NCI-H226 (cell line): ENCODE measurements at regions not wholly inside any gene's neighbourhood (a gene's known extent, or its start where the extent isn't known, plus 50 kb on each side); places are given as distances from the start of the nearest gene placed in this dataset.
"Not testable (repeated sequence)": the region's sequence is repeated elsewhere in the genome, so short reads cannot be mapped to it uniquely, and the experiment has no call there.

Experiments used
- DNase-seq: peaks from one replicate; pipeline ENCODE4 v3.0.0-alpha.2; 2015

DNA sequence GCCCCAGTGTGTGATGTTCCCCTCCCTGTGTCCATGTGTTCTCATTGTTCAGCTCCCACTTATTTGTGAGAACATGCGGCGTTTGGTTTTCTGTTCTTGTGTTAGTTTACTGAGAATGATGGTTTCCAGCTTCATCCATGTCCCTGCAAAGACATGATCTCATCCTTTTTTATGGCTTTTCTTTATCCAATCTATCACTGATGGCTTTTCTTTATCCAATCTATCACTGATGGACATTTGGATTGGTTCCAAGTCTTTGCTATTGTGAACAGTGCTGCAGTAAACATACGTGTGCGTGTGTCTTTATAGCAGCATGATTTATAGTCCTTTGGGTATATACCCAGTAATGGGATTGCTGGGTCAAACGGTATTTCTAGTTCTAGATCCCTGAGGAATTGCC, 455.8 kb downstream of the MAT2B start:
- not testable (repeated sequence) for DNase-seq

- peak; percentile 68 for DNase-seq
These were observed 458.5 kb downstream of the MAT2B start for GRCh38 chr5:163963881-163964280.

- DNase-seq, result no peak
These were observed 459.3 kb downstream of the MAT2B start for GRCh38 chr5:163964671-163965070.

- no peak for DNase-seq
These were observed 461.8 kb downstream of the MAT2B start for GRCh38 chr5:163967268-163967667.

GRCh38 chr5:163968651-163969050, 463.2 kb downstream of the MAT2B start:
- DNase-seq, result no peak

DNA sequence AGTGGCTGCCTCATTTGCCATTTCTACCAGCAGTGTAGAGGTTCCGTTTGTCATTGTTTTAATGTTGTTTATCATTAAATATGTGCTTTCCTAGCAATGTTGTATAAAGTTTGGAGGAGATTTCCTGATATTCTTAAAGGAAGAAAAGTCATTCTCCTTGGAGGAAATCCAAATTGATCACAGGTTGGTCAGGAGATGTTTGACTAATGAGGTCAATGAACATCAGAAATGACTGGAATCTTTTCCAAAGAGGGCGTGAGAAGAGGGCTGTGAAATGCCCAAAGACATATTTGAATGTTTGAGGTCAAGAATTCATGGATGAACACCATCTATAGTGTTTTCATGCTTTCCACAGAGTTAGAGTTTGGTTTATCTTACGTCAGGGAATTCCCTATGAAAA, 471.3 kb downstream of the MAT2B start:
- no peak for DNase-seq

- no peak for DNase-seq
These were observed 473.5 kb downstream of the MAT2B start for GRCh38 chr5:163978897-163979296.

DNA sequence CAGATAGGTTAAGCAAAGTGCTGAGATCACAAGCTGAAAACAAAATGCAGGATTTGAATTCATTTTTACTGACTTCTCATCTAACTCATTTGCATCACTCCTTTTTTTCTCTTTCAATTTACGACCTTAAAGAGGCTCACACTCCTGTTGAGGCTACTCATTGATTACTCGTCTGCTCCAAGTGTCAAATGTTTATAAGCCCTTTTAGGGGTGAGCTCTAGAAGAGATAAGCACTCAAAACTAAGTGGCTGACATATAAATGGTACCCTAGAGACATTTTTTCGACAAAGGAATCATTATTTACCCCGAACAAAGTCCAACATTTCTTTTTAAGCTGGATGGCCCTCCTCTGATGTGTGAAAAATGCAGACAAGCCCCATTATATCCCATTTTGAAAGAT, 483.1 kb downstream of the MAT2B start:
- no peak for DNase-seq

DNA sequence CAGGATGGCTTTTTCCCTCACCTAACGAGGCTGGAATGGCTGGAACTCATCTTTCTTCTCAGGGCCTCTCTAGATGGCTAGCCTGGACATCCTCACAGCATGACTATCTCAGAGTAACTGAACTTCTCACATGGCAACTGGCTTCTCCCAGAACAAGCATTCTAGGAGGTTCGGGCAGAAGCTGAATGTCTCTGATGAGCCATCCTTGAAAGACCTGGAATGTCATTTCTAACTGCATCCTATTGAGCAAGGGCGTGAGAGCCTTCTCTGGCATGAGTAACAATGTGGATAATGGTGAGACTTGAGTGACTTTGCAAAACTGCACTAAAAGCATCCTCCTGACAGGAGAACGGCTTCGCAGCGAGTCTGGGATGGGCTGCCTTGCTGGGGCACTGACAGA, 487.7 kb downstream of the MAT2B start:
- no peak for DNase-seq

GRCh38 chr5:163995206-163995605, 489.8 kb downstream of the MAT2B start:
- no peak for DNase-seq

GRCh38 chr5:163997965-163998364, 492.5 kb downstream of the MAT2B start:
- DNase-seq, result no peak

DNA sequence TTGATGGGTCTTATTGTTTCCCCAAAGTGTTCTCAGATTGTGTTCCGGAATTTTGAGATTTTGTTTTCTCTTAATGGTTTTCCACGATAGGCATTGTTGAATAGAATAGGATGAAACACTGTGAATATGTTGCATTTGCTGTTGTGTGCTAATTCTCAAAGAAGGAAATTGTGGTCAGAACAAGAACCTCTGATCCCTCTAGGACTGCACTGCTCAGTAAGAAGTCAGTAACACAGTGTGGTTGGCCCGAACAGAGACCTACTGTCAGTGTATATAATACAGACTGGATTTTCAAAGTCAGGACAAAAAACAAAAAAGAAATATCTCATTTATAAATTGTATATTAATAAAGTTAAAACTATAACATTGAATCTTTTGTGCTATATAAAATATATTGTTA, 494.8 kb downstream of the MAT2B start:
- no peak for DNase-seq

- no peak for DNase-seq
These were observed 495.4 kb downstream of the MAT2B start for GRCh38 chr5:164000819-164001218.

DNA sequence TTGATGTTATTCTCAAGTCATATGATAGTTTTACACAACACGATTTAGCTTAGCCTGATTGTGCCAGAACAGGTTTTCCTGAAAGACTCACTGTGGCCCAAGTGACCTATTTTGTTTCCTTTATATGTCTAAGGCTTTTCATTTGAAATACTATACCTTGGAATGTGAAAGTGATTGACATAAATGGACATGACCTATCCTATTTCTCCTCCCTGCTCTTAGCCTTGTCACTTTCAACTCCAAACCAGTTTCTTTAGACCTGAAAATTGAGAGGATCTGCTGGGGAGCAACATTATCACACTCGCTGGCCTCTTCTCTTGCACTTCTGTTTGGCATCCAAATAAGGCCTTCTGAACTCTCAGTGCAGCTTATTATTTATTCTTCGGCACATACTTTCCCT, 496.8 kb downstream of the MAT2B start:
- DNase-seq, result no peak

- peak; percentile 6 for DNase-seq
These were observed 497.2 kb downstream of the MAT2B start for GRCh38 chr5:164002628-164003027.

DNA sequence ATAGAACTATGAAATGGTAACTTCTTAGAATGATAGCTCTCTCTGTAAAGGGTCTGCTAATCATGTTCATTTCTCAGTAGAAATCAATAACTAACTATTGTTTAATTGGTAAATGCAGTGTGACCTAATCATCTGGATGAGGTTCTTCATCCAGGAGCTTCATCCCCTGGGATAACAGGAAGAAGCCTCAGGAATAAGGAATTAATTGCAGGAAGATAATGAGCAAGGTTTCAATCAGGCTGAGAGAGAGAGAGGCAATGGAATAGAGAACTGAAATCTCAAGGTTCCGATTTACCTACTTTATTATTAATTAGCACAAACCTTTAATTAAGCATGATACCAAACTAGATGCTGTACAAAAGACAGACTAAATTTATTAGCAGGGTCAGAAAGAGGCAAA, 499.7 kb downstream of the MAT2B start:
- no peak for DNase-seq

GRCh38 chr5:164007064-164007463, 501.6 kb downstream of the MAT2B start:
- no peak for DNase-seq

GRCh38 chr5:164009621-164010020, 504.2 kb downstream of the MAT2B start:
- no peak for DNase-seq

DNA sequence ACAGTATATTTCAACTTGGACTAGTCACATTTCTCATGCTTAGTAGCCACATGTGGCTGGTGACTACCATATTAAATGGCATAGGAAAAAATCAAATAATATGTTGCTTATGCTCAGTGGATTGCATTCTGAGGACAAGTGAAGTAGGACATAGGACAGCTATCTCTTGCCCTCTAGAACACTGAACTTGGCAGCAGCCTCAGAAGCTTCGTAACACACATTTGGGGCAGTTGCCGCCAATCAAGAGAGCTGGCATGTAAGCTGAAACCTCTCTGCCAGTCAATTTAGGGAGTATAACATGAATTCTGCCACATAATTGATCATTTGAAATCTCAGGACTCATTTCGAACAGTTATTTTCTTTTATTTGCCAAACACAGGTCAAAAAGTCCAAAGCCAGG, 505.5 kb downstream of the MAT2B start:
- no peak for DNase-seq

DNA sequence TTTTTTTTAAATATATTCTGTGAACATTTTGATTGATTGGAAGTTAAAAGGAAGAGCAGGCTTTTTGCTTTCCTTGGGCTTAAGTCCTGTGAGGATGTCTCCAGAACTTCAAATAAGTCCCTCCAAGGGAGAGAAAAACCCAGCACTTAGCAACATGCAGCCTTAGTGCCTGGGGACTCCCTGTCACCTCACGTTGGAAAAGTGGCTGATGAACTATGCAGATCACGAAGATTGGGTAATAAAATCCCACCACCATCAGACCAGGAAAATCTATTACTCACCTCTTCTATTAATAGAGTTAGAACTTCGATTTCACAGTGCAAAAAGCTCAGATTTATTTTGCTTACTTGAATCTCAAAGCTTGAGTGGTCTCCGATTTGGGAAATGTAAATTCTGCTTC, 507.0 kb downstream of the MAT2B start:
- no peak for DNase-seq

DNA sequence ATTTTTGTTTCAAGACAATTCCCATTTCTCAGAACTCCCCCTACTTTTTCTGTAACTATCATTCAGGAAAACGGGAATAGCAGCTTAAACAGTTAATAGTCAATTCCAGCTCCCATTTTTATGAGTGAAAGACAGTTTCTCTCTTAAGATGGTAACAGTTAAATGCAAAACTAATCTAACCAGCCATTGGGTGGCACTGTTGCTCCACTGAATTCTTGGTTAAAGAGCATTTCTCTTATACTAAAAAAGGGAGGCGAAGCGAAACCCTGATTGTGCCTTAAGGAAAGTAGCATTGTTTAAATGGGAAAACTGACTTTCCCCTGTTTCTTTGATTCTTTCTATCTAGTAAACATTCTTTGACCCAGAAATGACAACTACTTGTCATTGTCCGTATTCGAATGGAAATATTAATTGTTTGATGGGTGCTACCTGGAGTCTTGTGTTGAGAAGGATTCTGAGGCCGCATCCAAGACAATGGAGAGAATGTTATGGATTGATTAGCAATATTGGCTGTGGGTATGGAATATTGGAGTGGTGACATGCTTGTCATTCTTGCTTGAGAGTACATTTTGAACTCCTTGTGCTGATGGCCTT, 507.8 kb downstream of the MAT2B start:
- peak; percentile 43 for DNase-seq

GRCh38 chr5:164020116-164020515, 514.7 kb downstream of the MAT2B start:
- DNase-seq, result no peak

DNA sequence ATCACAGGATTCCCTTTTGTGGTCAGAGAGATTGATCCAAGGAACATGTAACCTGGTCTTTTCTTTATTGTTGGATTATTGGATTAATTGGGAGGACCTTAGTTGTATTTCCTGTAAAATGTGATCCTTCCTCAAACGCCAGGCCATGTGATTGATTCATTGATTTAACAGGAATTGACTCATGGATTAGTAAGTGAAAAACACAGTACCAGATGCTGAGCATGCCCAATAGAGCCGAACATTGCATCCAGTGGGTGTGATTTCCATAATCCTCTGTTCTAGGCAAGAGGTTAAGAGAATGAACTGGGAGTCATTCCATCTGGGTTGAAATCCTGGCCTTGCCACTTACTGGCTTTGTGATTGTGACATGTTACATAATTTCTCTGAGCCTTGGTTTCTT, 522.3 kb downstream of the MAT2B start:
- DNase-seq, result no peak

- no peak for DNase-seq
These were observed 532.8 kb downstream of the MAT2B start for GRCh38 chr5:164038128-164038783.

DNA sequence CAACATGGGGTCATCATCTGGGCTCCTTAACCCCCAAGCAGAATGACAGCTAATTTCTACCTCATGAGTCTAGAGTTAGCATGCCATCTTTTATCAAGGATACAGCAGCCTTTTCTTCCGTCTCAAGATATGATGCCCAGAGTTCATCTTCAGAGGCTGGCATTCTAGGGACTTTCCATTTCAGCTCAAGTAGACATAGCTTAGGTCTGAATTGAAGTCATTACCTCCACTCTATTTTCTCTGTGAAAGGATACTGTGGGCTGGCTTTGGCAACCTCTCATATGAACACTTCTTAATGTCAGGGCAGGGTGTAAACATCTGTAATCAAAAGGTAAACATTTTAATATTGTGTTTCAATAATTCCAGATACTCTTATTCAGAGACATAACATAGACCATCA, 535.7 kb downstream of the MAT2B start:
- no peak for DNase-seq
